LNCaP clone FGC (cell line): ENCODE measurements at regions not wholly inside any gene's neighbourhood (a gene's known extent, or its start where the extent isn't known, plus 50 kb on each side); places are given as distances from the start of the nearest gene placed in this dataset.
"Not testable (repeated sequence)": the region's sequence is repeated elsewhere in the genome, so short reads cannot be mapped to it uniquely, and the experiment has no call there.

Experiments
- DNase-seq: peaks from one replicate; pipeline ENCODE4 v3.0.0-alpha.2; 2011; ENCODE audit warnings: low read depth
- H3K4me3 ChIP-seq: 2 replicates; pipeline ENCODE4 v1.5.1; 2011; ENCODE audit warnings: mild to moderate bottlenecking, low read depth, low read length, control low read depth
- TF ChIP-seq, protein P1 (sequence below): IDR thresholded peaks from 2 replicates; pipeline ENCODE4 v1.5.1; 2012; ENCODE audit warnings: mild to moderate bottlenecking; ENCODE audit not compliant: control insufficient read depth, insufficient read depth; ENCODE audit errors: extremely low read depth

DNA sequence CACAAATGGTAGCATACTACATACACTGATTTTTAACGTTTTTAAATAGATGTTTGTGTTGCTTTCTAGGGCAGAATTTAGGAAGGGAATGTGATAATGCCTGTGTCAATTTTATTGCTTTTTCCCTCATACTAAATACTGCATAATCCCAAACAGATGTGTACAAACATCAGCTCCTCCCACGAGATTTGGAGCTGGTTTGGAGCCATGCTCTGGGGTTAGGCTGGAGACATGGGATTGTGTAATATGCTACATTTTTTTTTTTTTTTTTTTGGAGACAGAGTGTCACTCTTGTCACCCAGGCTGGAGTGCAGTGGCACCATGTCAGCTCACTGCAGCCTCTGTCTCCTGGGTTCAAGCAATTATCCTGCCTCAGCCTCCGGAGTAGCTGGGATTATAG, 80.1 kb downstream of the EBLN2 start:
- TF ChIP-seq, protein P1, sequence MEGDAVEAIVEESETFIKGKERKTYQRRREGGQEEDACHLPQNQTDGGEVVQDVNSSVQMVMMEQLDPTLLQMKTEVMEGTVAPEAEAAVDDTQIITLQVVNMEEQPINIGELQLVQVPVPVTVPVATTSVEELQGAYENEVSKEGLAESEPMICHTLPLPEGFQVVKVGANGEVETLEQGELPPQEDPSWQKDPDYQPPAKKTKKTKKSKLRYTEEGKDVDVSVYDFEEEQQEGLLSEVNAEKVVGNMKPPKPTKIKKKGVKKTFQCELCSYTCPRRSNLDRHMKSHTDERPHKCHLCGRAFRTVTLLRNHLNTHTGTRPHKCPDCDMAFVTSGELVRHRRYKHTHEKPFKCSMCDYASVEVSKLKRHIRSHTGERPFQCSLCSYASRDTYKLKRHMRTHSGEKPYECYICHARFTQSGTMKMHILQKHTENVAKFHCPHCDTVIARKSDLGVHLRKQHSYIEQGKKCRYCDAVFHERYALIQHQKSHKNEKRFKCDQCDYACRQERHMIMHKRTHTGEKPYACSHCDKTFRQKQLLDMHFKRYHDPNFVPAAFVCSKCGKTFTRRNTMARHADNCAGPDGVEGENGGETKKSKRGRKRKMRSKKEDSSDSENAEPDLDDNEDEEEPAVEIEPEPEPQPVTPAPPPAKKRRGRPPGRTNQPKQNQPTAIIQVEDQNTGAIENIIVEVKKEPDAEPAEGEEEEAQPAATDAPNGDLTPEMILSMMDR: no peak
- no peak for DNase-seq
- H3K4me3 ChIP-seq: no peak overlapping the region

DNA sequence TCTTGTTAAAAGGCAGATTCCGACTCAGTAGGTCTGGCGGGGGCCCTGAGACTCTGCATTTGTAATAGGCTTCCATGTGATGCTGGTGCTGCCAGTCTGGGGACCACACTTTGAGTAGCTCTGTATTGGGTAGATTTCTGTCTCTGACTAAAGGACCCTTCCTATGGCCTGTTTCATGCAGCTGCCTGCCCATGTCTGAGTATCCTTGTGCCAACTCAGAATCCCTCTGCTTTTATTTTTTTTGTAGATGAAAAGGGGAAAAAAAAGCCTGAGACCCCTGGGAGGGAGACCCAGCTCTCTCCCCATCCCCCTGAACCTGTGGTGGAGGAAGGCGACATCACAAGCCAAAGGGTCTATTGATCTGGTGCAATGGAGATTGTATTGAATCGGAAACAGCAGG, 81.9 kb downstream of the EBLN2 start:
- no peak for DNase-seq
- TF ChIP-seq, protein P1: no peak

DNA sequence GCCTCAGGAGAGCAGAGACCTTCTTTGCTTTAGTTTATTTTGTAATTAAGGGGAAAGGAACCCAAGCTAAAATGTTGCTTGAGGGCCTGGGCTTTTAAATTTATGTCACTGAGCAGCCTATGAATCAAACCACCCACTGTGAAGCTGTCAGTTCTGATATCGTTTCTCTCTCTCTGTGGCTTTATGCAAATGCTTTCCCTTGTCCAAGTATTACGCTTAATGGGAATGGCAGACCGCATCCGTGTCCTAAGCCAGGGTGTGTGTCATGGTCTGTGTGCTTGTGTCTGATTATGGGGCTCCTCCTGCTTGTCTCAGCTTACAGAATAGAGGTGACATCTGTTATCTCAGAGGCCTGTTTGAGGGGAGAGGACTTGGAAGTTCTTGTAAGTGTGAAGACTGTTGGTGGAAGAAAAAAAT, 82.4 kb downstream of the EBLN2 start:
- TF ChIP-seq, protein P1: no peak
- DNase-seq: no peak
- H3K4me3 ChIP-seq: no peak overlapping the region

More for the DNA sequence above, 81.9 kb downstream of the EBLN2 start:
- no peak overlapping the region for H3K4me3 ChIP-seq

DNA sequence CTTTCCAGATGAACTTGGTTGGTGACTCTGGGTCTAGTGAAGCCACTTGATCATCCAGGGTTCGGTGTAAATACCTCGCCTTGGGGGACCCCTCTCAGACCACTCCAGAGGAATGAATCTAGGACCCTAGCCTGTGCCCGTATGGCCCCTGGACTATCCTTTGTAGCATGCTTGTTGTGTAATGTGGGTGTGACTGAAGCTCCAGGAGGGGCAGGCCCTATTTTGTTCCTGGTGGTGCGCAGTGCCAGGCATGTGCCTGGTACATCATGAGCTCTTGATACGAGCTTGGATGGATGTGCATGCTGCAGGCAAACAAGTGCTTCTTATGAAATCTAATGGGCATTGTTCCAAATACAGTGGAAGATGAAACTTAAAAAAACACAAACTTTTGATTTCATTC, 82.8 kb downstream of the EBLN2 start:
- TF ChIP-seq, protein P1: no peak
- no peak overlapping the region for H3K4me3 ChIP-seq
- no peak for DNase-seq

GRCh38 chr3:73144828-73145227, 83.4 kb downstream of the EBLN2 start:
- H3K4me3 ChIP-seq: no peak overlapping the region
- no peak for DNase-seq
- TF ChIP-seq, protein P1: no peak

DNA sequence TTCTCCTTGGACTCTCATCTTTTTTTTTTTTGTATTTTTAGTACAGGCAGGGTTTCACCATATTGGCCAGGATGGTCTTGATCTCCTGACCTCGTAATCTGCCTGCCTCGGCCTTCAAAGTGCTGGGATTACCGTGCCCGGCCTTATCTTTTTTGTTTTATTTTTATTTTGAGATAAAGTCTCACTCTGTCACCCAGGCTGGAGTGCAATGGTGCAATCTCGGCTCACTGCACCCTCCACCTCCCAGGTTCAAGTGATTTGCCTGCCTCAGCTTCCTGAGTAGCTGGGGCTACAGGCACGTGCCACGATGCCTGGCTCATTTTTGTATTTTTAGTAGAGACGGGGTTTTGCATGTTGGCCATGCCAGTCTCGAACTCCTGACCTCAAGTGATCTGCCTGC, 86.0 kb downstream of the EBLN2 start:
- not testable (repeated sequence) for DNase-seq, H3K4me3 ChIP-seq

DNA sequence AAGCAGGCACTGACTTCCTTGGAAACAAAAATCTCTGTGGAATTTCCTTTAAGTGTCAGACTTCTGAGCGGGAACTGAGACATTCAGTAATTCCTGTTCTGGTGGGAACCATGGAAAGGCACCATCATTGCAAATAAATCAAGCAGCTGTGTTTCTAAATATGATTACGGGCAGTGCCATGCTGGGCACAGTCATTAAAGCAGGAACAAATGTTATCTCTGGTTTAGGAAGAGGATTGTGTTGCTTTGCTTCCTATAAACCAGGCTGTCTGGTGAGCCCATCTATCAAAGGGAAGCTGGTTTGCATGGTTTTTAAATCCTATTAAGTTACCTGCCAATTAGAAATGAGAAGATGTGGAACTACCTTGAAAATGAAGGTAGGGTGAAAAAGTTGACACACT, 86.7 kb downstream of the EBLN2 start:
- no peak for DNase-seq
- no peak overlapping the region for H3K4me3 ChIP-seq
- TF ChIP-seq, protein P1: no peak
